Stimulated activated CD8-positive, alpha-beta memory T cell treated with anti-CD3 and anti-CD28 coated beads, Interleukin-15, amount 100 ng/mL, for 4 hours (primary cell): ENCODE measurements at regions not wholly inside any gene's neighbourhood (a gene's known extent, or its start where the extent isn't known, plus 50 kb on each side); places are given as distances from the start of the nearest gene placed in this dataset.
A peak's percentile ranks its signal among the peaks of the same experiment; 100 is the strongest.
"Not testable (repeated sequence)": the region's sequence is repeated elsewhere in the genome, so short reads cannot be mapped to it uniquely, and the experiment has no call there.

Experiments used
- DNase-seq, 2 donors: peaks; one replicate each; pipeline ENCODE4 v3.0.0-alpha.2; 2020; ENCODE audit warnings: low read depth in 2 of 2

- DNase-seq, result not testable (repeated sequence)
Measured at GRCh38 chr9:85792057-85792456, 50.3 kb upstream of the AGTPBP1 start.

GRCh38 chr9:85802978-85803695 is 61.4 kb upstream of the AGTPBP1 start:
- not testable (repeated sequence) for DNase-seq

- not testable (repeated sequence) for DNase-seq
Measured at GRCh38 chr9:85804847-85805133, 63.0 kb upstream of the AGTPBP1 start.

- DNase-seq, result peak; percentile 47 to 57
Measured at GRCh38 chr9:85805134-85806005, 63.6 kb upstream of the AGTPBP1 start.

GRCh38 chr9:85808329-85808728 is 66.6 kb upstream of the AGTPBP1 start:
- not testable (repeated sequence) for DNase-seq

- DNase-seq, result not testable (repeated sequence)
Measured at GRCh38 chr9:85813388-85813787, 71.6 kb upstream of the AGTPBP1 start.

GRCh38 chr9:85814800-85815199 is 73.0 kb upstream of the AGTPBP1 start:
- DNase-seq, result not testable (repeated sequence)

GRCh38 chr9:85818971-85819370 is 77.2 kb upstream of the AGTPBP1 start:
- not testable (repeated sequence) for DNase-seq

GRCh38 chr9:85820598-85820997 is 78.8 kb upstream of the AGTPBP1 start:
- not testable (repeated sequence) for DNase-seq

- DNase-seq, result not testable (repeated sequence)
Measured at GRCh38 chr9:85824949-85825348, 83.2 kb upstream of the AGTPBP1 start.

GRCh38 chr9:85834591-85834990 is 92.8 kb upstream of the AGTPBP1 start:
- not testable (repeated sequence) for DNase-seq

- DNase-seq, result not testable (repeated sequence)
Measured at GRCh38 chr9:85843949-85844348, 97.0 kb upstream of the NAA35 start.

GRCh38 chr9:85847782-85848181 is 93.2 kb upstream of the NAA35 start:
- DNase-seq, result not testable (repeated sequence)

GRCh38 chr9:85858056-85858750 is 82.7 kb upstream of the NAA35 start:
- no peak for DNase-seq

GRCh38 chr9:85859765-85860164 is 81.2 kb upstream of the NAA35 start:
- no peak for DNase-seq

- not testable (repeated sequence) for DNase-seq
Measured at GRCh38 chr9:85861882-85862281, 79.1 kb upstream of the NAA35 start.

GRCh38 chr9:85863875-85864274 is 77.1 kb upstream of the NAA35 start:
- no peak for DNase-seq

GRCh38 chr9:85871008-85871407 is 69.9 kb upstream of the NAA35 start:
- no peak for DNase-seq

GRCh38 chr9:85871683-85872082 is 69.3 kb upstream of the NAA35 start:
- not testable (repeated sequence) for DNase-seq

- DNase-seq, result no peak
Measured at GRCh38 chr9:85872463-85872862, 68.5 kb upstream of the NAA35 start.

GRCh38 chr9:85876628-85877027 is 64.3 kb upstream of the NAA35 start:
- no peak for DNase-seq

- DNase-seq, result not testable (repeated sequence)
Measured at GRCh38 chr9:85878872-85879597, 61.9 kb upstream of the NAA35 start.
